HG02885 (cell line): ENCODE measurements at regions not wholly inside any gene's neighbourhood (a gene's known extent, or its start where the extent isn't known, plus 50 kb on each side); places are given as distances from the start of the nearest gene placed in this dataset.
A peak's percentile ranks its signal among the peaks of the same experiment; 100 is the strongest.
"Not testable (repeated sequence)": the region's sequence is repeated elsewhere in the genome, so short reads cannot be mapped to it uniquely, and the experiment has no call there.

ENCODE experiments used
- ATAC-seq: cut with Tn5 transposase; IDR thresholded peaks from one replicate; pipeline ENCODE4 v1.9.1; 2021; ENCODE audit warnings: mild to moderate bottlenecking; ENCODE audit not compliant: unreplicated experiment, poor library complexity

DNA sequence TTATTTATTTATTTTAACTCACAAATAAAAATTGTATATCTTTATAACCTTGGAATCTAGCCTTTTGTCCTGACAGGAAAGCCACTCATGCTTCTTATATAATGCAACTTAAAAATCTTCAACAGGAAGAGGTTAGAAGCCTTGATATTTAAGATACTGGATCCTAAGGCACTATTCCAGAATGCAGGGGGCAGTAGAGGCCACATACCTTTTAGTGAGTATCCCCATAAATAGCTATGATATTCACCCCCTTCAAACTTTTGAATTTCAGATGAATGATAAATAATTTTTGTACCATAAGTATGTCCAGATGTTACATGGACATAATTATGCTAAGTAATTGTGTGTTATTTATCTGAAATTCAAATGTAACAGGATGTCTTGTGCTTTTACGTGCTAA is 592.7 kb upstream of the VRK2 start:
- ATAC-seq: no peak

DNA sequence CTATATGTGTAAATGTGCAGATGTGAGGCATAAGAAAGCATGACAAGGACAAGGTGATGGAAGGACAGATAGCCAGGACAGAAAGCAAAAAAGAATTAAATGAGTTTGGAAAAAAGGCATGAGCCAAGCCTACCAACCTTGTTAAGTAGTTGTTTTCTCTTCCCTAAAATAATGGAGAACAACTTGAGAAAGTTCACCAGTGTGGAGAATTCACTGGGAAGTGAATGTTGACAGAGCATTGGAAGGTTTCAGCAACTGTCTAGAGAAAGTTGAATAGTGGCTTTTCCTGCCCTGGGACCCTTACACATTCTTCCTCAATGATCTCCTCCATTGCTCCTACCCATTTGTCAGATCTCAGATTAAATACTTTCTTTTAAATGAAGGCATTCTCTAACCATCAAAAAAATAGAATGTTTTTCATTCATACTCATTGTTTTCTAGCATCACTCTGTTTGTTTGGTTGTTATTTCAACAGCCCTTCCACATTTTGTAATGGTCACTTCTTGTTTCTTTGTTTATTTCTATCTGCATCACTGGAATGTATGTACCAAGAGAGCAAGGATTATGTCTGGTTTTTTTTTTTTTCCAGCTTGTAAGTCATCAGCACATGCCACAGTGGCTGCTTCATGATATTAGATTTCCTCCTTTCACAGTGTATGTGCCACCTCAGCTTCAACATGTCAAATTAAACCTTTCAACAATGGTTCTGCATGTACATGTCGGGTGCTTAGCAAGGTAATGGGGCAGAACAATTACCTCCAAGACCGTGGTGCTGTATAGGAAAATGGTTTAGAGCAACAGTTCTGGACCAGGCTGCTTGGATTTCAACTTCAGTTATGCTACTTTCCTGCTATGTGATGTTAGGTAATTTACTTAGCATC is 586.0 kb upstream of the VRK2 start:
- no peak for ATAC-seq

DNA sequence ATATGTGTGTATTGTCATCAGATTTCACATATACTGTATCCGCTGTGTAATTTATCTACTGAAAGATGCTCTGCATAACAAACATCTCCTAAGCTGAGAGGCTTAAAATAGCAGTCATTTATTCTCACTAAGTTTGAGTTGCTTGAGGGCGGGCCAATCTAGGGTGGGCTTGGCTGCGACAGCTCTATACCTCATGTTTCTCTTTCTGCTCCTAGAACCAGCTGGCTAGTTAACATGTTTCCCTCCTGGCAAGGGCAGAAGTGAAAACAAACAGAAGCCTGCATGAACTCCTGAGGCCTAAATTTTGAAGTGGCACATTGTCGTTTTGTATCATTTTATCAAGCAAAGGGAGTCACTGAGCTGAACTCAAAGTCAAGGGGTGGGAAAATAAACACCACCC is 585.0 kb upstream of the VRK2 start:
- ATAC-seq: no peak

DNA sequence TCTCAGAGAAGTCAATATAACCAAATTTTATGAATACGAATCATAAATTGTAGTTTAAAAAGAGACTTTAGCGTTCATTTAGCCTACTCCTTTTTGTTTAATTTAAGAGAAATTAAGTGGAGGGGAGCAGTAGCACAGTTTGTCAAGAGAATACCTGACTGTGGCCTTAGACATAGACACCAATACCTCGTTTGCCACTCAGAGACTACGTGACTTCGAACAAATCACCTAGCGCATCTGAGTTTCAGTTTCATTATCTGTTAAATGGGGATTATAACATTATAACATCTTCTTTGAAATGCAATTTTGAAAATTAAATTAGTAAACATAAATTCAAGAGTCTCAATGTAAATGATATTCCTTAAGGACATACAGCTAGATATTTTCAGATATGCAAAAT is 581.5 kb upstream of the VRK2 start:
- no peak for ATAC-seq

DNA sequence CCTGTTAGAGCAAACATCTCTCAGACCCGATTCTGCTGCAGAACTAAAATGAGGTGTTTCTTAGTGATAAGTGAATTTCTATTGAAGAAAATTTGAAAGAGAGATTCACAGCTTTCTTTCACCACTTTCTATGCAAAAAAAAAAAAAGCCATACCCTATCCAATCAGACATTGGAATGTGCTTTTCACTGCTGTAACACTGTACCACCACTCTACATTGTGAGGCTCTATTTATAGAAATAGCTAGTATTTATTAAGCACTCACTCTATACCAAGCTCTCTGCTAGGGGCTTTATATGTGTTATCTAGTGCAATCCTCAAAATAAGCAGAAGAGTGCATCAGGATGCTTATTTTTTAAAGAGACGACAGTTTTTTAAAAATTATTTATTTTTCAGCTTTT is 580.6 kb upstream of the VRK2 start:
- no peak for ATAC-seq

DNA sequence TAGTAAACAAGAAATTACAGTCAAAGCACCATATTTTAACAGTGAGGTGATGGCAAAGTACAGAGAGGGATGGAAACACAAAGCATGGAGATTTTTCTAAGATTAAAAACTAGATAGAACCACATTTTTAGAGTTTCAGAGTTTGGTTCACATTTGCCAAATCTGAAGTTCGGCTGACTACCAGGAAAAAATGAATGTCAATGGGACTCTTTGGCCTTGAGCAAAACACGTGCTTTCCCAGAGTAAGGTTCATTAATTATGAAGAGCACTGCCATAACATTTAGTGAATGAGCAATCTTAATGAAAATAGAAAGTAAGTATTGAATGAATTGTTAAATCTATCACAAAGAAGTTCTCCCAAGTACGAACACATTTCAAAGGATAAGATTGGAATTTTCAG is 571.2 kb upstream of the VRK2 start:
- ATAC-seq: no peak

DNA sequence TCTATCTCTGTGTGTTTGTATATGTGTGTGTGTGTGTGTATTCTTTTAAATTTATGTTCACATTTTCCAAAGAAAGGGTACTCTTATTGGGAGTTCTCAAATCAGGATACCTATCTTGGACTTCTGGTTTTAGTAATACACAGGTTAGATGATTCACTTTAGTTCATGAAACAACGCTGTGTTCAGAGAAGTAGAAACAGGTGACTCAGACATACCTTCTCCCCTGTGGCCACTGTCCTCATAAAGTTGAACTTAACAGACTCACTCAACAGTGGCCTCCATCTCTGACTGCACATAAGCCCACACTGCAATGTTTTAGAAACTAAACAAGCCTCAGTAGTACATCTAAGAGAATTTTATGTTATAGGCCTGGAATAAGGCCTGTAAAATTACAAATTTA is 566.6 kb upstream of the VRK2 start:
- ATAC-seq: no peak

DNA sequence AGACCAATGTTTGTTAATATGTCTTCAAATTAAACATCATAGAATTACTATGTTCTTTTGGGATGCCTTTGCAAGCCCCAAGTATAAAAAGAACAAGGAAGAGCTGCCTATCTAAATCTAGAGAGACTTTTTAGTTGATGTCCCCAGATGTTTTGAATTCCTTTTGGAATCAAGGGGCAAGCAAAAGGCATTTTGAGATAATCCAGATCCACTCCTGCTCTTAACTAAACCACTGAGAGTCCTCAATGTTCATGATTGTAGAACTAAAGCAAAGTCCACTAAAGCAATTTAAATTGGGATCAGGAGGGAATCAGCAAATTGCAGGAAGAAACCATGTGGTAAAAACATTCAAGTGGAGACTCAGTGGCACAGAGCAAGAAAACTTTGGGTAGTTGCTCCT is 558.5 kb upstream of the VRK2 start:
- ATAC-seq: no peak

DNA sequence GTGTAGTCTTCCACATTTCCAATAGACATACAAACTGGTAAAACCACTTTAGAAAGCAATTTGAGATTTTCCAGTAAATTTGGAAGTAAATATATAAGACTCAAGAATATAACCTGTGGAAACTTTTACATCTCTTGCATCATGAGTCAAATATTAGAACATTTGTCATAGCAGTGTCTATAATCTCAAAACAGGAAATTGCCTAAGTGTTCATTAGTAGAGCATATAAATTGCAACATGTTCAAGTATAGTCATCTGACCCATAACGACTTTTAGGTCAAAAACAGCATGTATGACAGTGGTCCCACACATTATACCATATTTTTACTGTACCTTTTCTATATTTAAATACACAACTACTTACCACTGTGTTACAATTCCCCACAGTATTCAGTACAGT is 555.9 kb upstream of the VRK2 start:
- no peak for ATAC-seq

DNA sequence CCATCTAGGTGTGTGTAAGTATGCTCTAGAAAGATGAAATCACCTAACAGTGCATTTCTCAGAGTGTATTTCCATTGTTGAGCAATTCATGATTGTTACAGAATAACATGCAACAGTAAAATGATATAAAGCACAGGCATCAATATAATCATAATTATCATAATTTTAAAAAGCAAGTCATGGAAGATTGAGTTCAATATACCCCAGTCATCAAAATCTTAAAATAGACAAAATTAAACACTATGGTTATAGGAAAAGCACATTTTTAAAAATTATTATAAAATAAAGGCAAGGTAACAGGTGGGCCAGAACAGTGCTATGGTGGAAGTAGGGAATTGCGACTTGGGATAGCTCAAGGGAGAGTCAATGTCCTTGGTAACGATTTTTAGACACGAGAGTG is 555.4 kb upstream of the VRK2 start:
- ATAC-seq: no peak

DNA sequence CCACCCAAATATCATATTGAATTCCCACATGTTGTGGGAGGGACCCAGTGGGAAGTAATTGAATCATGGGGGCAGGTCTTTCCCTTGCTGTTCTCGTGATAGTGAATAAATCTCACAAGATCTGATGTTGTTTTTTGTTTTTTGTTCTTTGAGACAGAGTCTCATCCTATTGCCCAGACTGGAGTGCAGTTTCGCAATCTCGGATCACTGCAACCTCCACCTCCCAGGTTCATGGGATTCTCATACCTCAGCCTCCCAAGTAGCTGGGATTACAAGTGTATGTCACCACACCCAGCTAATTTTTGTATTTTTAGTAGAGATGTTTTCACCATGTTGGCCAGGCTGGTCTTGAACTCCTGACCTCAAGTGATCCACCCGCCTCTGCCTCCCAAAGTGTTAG is 552.6 kb upstream of the VRK2 start:
- not testable (repeated sequence) for ATAC-seq

DNA sequence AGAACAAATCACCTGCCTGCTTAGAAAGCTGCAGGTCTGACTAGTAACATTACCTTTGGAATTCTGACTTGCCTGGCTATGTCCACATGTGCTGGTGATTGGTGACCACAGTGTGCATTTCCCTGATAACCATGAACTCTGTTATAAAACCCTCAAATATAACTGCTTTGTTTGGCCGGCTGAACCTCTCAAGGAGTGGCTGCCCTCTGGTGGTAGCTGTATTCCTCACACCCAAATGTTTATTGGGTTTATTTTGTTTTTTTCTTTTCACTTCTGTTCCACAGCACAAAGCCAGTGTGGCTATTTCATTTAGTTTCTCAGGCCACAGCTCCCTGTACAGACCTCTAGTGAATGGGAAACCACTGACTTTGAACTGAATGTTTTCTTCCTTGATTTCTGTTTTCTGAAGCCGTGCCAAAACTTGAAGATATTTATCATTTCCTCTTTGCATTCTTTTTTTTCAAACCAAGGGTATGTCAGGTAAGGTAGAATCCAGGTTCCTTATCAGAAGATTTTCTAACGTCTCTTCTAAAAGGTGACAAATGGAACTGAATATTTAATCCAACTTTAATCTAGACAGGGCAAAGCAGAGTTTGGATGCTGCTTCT is 549.0 kb upstream of the VRK2 start:
- ATAC-seq: peak; percentile 91

DNA sequence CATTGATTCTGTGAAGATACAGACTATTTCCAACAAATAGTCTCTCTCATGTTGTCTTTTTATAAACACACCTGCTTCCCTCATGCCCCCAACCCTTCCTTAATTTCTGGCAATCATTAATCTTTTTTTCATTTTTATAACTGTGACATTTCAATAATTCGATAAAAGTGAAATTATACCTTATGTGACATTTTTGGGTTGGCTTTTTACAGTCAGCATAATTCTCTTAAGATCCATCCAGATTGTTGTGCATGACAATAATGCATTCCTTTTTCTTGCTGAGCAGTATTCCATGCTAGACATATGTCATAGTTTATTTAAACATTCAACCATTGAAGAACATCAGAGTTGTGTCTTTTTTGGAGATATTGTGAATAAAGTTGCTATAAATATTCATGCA is 541.8 kb upstream of the VRK2 start:
- no peak for ATAC-seq

DNA sequence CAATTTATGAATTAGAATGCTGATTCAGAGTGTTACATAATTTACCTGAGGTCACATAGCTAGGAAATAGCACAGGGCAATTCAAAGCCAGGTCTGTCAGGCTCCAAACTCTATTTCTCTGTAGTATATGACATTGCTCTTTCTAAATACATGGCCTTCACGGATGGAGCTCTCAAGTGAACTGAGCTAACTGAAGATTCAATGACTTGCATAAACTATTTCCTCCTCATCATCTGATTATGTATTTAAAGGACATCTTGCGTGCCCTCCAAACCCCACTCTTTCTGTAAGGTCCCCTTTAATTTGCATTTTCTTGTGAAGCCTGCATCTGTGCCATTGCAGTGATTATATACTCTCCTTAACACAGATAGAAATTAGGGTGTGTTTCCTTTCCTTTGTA is 537.4 kb upstream of the VRK2 start:
- ATAC-seq: no peak

DNA sequence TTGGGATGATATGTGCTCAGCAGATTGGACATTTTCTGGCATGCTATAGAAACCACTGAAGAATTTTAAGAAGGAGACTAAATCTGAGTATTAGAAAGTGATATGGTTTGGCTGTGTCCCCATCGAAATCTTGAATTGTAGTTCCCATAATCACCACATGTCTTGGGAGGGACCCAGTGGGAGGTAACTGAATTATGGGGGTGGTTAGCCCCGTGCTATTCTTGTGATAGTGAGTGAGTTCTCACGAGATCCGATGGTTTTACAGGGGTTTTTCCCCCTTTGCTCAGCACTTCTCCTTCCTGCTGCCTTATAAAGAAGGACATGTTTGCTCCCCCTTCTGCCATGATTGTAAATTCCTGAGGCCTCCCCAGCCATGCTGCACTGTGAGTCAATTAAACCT is 535.9 kb upstream of the VRK2 start:
- ATAC-seq: no peak

DNA sequence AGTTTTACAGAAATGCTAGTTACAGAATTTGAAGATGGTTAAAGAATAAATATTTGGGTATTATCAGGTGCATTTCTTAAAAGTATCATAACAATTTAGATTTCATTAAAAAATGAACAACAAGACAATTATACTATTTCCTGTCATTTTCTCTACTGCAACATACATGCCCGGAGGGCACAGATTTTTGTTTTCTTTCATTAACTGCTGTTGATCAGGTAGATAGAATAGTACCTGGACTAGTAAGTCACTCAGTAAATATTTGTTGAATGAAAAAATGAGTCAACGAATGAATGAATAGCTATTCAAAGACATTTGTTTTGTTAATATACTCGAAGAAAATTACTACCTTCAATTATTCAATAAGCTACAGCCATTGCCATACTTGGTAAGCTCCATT is 531.2 kb upstream of the VRK2 start:
- ATAC-seq: no peak

DNA sequence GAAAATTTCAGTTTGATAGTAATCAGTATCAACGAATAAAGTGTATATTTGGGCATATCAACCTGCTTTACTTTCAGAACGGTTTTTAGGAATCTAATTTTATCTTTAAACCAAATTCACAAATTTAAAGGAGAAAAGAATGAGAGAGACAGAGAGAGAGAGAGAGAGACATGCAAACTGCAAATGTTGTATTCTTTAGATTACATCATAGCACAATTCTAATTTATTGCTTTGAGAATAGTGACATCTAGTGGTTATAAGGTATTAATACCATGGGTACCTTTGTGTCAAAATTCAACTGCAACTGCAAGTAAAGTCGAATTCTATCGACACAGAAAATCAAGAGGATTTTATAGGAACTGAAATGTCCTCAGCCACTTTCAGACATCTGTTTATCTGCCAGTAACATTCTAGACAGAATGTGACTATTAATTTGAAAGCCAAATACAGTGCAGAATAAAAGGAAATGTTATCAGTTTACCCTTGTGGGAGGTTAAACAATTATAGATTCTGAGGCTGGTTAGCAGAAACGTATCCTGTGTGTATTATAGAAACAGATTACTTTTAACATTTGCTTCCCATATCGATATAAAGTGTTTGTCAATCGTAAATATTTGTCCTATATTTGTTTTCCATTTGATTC is 529.8 kb upstream of the VRK2 start:
- ATAC-seq: peak; percentile 96

DNA sequence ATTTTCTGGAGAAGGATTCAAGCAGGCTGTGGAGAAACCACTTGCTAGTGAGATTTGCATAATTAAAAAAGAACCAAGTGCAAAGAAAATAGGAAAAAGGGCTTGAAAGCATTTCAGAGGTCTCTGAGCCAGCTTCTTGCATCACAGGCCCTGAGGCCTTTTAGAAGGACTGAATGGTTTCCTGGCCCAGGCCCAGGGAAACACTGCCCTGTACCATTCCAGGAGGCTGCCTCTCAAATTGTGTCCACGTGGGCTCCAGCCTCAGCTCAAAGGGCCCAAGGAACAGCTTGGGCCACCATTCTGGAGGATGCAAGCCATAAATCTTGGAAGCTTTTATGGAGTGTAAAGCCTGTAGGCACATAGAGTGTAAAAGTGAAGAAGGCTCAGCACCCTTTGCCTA is 523.3 kb upstream of the VRK2 start:
- no peak for ATAC-seq

DNA sequence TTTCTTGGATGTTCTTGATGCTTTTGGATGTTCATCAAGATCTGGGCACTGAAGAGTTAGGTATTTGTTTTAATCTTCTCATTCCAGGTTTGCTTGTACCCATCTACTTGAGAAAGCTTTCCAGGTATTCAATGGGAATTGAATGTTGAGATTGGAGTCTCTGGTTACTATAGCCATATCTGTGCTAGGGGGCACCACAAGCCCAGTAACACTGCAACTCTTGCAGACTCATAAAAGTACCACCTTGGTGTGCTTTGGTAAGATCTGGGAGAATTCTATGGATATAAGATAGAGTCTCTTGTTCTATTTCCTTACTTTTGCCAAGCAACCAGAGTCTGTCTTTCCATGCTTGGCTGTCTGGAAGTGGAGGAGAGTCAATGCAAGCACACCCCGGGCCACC is 518.9 kb upstream of the VRK2 start:
- no peak for ATAC-seq

DNA sequence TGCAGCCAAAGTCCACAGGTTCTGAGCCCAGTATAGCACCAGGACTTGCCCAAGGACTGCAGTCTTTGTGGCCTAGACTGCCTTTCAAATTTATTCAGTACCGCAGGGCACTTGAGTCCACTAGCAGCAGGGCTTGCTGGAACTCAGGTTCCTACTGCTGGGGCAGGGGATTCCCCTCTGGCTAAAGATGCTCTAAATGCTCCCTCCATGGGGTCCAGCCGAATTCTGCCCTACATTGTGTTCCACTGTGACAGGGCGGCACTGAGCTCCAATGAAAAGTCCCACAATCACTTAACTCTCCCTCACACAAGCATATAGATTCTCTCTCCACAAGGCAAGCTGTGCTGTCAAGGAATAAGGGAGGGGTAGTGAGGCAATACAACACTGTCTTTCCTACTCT is 518.1 kb upstream of the VRK2 start:
- no peak for ATAC-seq

DNA sequence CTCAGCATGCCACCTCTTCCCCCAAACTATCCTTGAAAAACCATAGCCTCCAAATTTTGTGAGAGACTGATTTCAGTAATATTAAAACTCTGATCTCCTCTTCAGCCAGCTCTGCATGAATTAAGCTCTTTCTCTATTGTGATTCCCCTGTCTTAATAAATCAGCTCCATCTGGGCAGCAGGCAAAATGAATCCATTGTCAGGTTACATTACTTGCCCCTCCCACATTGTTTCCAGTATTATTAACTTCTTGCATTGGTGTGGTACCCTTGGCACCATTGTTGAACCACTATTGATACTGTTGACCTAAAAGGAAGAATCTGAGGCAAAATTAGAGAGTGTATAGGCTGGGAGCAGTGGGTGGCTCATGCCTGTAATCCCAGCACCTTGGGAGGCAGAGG is 512.2 kb upstream of the VRK2 start:
- no peak for ATAC-seq
